HG02678 (cell line): ENCODE measurements at regions not wholly inside any gene's neighbourhood (a gene's known extent, or its start where the extent isn't known, plus 50 kb on each side); places are given as distances from the start of the nearest gene placed in this dataset.
"Not testable (repeated sequence)": the region's sequence is repeated elsewhere in the genome, so short reads cannot be mapped to it uniquely, and the experiment has no call there.

Experiments
- ATAC-seq: cut with Tn5 transposase; IDR thresholded peaks from one replicate; pipeline ENCODE4 v1.9.1; 2021; ENCODE audit warnings: mild to moderate bottlenecking, moderate library complexity; ENCODE audit not compliant: unreplicated experiment

DNA sequence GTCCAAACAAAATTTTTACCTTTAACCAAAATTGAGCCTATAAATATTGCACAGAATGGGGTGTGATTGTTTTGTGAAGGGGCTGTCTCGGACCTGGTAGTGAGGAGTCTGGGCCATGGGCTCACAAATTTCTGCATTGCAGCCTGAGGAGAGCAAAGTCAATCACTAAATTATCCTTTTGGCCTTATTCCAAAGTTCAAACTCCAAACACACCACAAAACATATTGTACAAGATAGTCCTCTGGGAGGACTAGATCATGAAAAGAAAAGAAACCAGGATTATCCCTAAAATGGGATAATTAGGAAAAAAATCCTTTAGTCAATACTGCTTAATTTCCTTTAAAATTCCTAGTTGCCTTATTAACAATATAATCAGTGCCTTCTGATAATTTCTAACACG, 115.5 kb downstream of the BUB3 start:
- no peak for ATAC-seq

DNA sequence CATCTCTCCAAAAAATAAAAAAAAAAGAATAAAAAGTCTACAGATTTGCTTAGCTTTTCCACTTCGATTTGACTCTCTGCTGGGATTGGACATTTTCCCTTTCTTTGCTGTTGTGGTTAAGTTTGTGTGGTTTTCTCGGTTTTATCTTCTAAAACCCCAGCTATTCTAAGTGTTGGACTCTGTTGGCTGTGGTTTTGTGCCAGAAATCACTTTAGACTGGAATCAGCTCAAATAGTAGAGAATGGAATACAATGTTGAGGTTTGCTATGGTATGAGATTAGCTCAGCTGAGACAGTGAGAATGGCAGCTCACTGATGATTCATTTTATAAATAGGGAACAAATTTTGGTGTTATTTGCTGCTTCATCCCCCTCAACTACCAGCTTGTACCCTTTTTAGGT, 116.0 kb downstream of the BUB3 start:
- no peak for ATAC-seq

DNA sequence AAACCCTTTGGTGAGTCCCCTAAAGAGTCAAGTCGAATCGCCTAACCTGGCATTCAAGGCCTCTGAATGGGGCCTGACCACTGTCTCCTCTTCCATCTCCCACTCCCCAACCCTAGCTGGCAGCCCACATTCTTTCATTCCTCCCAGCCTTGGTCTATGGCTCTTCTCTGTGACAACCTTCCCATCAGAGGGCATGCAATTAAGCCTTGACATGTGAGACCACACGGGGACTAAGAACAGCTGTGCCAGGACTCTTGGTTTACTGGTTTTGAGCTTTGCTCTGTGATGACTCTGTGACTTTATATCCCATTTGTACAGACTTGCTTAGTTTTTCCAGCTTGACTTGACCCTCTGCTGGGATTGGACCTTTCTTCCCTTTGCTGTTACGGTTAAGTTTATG, 116.6 kb downstream of the BUB3 start:
- no peak for ATAC-seq

DNA sequence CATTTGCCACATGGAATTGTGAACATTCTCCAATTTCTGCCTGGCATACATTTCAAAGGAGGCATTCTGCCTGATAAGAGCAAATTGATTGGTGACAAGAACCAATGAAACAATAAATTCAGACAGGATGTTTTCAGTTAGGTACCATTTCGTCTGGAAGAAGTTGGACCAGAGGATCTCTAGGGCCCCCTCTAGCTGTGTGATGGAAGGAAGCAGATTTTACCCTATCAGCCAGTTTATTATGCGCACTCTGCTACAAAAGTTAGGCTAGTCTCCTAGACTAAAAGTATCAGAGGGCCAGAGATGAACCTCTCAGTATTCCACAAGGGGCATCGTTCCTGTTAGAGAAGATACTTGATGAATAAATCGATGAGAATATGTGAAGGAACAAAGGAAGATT, 118.0 kb downstream of the BUB3 start:
- ATAC-seq, result no peak

DNA sequence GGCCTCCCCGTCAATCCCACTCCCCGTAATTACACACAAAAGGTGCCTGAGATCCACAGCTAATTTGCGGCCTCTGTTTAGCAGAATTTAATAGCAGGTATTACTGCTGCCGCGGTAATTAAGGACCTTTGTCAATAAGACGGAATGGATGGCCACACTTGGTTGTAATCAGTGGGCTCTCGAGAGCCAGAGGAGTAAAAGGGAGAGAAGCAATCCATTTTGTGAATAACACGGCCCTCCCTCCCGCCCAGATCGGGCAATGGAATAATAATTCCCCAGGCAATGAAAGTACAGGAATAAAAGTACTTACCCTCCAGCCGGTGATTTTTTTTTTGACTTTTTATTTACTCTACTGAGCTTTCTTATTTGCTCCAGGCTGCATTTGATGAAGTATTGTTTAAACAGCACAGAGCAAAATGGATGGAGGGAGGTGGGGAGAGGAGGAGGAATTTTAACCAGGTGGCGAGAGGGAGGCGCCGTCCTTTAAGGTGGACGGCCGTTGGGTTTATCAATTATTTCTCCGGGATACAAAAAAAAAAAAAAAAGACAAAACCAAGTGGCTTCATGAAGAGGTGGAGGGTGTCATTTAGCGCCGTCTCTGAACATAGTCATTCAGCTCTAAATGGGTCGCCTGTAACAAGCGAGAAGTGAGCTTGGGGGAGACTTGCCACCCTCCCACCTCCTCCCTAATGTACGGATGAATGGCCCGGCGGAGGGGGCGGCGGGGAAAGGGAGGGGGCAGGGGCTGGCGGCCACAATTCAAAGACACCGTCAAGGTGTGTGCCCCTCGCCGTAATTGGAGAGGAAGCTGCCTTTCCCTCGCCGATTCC, 120.3 kb downstream of the BUB3 start:
- ATAC-seq, result no peak

DNA sequence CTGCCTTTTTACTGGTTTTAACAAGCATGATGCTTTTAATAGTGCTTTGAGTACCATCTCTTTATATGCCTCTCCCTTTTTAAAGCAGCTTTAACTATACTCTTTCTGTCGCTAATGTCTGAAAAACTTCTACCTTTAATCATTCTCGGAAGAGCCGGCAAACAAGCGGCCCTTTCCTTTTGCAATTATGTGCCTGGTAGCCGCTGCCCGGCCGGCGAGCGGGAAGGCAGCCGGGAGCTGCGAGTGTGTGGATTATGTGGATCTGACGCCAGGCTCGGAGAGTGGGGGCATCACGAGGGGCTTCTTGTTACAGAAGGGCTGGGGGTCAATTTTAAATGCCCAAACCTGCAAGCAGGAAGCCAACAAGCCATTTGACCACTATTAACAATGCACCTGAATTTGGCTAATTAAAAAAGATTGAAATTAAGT, 120.9 kb downstream of the BUB3 start:
- ATAC-seq, result no peak

DNA sequence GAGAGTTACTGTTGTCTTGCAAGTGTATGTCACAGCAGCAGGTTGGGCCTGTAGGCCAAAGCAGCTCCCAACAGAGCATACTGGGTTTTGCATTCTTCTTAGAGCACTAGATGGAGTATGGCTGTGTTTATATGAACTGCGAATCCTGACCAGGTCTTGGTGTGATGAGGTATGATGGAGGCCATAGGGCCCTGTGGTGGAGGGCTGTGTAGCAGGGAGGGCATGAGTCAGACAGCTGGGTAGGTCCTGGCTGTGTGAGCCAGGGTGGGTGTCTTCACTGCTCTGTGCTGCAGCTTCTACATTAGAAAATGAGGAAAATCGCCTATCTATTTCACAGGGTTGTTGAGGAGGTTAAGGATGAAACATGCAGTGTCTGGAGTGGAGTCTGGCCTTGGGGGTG, 124.2 kb downstream of the BUB3 start:
- ATAC-seq, result no peak

DNA sequence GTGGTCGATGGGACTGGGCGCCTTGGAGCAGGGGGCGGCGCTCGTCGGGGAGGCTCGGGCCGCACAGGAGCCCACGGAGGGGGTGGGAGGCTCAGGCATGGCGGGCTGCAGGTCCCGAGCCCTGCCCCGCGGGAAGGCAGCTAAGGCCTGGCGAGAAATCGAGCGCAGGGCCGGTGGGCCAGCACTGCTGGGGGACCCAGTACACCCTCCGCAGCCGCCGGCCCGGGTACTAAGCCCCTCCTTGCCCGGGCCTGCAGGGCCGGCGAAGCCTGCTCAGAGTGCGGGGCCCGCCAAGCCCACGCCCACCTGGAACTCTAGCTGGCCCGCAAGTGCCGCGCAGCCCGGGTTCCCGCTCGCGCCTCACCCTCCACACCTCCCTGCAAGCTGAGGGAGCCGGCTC, 129.2 kb downstream of the BUB3 start:
- ATAC-seq, result not testable (repeated sequence)

DNA sequence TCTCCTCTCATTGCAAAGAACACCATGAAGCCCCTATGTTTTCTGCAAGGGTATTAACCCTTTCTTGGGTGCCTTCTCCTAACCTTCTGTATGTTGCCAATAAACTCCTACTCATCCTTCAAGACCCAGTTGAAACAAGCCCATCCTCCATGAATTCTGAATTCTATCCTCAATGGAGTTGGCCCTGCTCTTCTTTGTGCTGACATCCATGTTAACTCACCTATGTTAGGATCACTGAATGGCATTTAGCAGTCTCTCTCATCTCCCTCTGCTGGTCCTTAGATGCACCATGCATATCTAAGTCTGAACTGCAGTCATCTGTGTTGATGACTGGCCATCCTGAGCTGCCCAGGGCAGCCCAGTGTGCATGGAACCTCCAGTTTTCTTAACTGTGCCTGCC, 129.8 kb downstream of the BUB3 start:
- no peak for ATAC-seq

DNA sequence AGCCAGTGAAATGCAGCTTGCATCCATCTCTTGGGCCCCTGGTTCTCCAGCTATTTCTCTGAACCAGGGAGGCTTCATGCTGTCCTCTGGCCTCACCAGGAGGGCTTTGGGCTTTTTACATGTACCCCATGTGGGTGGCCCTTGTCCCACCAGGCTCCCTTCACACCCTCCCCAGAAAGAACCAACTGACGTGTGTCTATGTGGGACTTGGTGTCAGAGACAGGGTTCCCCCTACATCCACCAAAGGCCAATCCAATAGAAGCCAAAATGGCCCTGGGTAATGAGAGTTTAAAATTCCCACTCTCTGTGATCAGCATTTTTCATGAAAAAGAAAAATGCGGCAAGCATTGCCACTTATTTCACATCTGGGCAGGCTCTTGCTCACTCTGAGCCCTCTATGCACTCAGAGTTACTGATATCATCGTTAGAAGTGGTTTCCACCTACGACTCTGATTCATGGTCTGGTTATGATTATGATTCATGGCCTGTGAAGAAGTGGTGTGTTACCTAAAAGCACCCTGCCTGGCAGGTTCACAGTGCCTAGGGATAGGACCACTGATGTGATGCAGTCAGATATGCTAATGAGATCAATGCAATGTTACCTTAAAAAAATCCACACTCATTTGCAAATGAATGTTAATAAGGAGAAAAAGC, 133.5 kb downstream of the BUB3 start:
- no peak for ATAC-seq

DNA sequence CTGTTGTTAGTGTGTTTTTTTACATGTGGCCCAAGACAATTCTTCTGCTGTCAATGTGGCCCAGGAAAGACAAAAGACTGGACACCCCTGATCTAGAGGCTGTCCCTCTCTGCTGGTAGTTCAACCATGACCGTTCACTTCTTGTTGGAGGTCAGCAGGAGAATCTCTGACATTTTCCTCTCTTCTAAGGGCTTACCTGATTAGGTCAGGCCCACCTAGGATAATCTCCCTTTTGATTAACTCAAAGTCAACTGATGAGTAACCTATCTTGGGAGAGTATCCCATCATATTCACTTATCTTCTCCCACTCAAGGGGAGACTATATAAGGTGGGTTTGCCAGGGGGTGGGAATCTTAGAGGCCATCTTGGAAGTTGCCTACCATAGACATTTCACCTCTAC, 135.2 kb downstream of the BUB3 start:
- no peak for ATAC-seq

DNA sequence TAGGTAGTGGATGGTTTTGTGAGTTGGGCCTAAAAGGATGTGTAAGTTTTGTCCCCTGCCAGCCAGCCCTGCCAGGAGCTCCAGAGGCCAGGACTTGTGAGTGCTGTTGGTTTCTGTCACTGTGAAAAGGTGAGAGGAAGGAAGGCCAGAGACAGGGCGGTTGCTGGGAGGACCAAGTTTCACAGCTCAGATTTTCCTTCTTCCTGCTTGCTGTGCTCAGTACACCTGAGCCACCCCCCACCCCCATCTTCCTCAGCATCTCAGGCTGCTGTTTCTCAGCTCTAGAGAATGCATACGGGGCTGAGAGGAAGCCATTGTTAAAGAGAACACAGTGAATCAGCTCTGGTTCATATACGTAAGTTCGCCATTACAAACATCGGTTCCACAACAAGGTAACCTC, 139.9 kb downstream of the BUB3 start:
- ATAC-seq, result no peak

DNA sequence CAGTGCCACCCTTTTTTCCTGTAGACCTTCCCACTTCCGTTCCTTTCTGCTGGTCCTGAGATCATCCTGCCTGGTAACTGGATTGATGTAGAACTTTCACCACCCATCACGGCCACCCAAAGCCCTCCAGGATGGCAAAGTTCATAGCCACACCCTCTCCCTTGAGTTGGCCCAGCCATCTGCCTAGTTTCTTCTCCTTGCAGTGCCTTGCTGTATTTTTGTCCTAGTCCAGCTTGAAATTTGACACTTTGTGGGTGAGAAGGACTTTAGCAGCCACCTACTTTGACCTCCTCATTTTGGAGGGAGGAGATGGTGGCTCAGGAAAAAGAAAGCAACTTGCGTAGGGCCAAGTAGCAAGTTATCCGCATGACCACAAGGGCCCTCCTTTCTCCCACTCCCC, 140.7 kb downstream of the BUB3 start:
- ATAC-seq, result no peak

DNA sequence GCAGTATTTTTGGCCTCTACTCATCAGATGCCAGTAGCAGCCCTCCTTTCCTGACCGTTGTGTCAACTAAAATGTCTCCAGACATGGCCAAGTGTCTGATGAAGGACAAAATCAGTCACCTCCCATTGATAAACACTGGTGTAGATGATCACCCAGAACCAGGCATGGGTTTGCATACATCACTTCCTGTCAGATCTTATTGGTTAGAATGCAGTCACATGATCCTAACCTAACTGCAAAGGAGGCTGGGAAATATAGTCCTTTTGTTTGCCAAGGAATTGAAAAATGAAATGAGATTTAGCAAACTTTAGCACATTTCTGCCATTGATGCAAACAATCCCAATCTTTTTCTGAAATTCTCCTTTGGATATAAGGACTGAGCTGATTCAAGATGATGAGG, 141.4 kb downstream of the BUB3 start:
- no peak for ATAC-seq

DNA sequence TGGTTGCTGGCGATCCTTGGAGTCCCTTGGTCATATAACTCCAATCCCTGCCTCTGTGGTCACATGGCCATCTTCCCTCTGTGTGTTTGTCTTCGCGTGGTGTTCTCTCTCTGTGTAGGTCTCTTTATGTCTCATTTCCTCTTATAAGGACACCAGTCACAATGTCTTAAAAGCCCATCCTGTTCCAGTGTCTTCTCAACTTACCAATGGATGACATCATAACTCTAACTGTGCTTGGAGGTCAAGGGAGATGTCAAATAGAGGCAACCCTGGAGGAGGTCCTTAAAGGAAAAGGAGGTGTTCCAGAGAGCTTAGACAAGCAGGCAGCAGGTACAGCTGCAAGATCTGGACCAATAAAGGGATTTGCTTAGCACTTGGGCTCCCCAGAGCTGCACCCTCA, 143.0 kb downstream of the BUB3 start:
- ATAC-seq, result no peak

DNA sequence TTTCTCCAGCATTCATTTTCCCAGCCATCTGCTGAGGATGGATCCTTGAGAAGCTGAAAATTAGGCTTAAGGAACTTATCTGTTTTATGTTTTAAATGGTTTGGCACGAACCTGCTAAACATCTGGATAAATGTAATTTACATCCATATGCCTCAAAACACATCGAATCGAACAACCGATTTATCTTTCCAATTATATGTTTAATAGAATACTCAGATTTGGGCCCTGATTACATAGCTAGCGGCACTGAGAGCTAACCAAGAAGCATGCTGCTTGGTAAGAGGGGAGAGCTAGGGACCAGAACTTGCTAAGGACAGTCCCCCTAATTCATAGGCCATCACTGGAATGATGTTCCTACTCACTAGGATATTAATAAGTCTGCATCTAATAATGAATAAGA, 144.4 kb downstream of the BUB3 start:
- no peak for ATAC-seq

DNA sequence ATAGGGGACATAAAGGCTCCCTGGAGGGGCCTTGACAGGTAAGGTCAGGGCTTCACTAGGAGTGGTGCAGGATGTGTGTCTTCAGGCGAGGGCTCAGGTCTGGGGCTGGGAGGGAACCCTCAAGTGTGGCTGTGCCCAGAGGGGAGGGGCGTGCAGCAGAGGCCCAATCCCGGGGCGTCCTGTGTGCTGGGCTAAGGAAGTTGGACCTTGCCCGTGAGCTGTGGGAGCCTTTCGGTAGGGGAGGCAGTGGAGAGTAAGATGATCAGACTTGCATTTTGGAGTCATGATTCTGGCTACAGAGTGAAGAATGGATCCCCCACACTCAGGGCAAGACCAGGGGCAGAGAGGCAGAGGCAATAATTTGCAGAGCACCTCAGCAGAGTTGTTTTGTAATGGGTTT, 145.4 kb downstream of the BUB3 start:
- ATAC-seq, result no peak

DNA sequence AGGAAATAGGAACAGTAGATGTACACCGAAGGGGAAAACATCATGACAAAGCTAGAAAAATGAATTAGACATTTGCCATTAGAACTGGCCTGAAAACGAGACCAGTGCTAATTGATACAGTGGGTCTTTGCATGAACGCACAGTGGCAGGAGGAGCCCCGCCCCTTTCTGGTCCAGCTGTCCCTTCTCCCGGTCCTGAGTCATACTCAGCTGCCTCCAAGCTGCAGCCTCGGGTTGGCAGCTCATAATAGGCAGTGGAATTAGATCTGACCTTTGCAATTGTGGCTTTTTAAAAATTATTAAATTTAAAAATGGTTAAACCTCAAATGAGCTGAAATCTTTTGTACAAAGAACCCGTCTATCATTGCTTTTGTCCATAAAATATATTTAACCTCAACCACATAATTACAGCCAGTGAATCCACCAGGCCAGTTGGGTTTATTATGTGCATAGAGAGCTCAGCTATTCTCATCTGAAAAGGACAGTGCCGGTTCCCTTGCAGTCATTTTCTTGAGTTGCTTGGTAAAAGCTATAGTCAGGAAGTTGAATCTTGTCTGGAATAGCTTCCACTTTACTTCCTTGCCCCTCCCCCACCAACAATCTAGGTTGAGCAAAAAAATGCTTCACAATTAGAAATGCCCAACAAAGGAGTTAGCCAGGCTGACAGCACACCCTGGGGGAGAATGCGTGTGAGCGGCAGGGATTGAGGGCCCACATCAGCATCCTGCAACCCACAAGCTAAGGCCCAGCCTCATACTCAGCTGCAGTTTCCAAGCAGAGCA, 147.1 kb downstream of the BUB3 start:
- no peak for ATAC-seq

DNA sequence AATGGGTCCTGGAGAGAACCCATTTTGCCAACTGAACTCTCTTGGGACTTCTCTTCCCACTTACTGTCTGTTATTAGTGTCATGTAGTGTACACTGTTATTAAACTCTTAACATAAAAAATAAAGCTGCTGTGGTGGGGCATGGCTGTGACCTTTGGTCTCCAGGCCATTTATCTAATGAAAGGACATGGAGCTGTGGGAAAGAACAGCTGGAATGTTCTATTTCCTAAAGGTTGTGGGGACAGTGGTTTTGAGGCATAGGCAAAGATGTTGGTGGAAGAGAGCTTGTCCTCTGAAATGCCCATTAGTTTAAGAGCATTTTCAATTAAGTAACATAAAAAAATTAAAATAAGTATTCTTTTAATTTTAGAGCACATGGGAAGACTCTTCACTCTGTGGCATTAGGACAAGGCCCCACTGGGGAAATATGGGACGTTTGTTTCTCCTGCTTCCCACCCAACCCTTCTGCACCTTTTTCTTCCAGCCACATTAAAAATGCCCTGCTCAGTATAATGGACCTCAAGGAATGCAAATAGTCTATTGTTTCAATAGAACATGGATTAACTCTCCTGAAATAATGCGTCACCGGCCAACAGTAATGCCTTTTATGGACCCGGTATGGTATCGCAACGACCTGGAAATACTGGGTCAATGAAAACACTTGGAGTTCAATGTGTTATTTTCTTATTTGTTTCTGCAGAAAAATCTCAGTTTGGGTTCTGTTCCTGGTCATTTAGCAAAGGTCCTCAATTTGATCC, 149.6 kb downstream of the BUB3 start:
- no peak for ATAC-seq

DNA sequence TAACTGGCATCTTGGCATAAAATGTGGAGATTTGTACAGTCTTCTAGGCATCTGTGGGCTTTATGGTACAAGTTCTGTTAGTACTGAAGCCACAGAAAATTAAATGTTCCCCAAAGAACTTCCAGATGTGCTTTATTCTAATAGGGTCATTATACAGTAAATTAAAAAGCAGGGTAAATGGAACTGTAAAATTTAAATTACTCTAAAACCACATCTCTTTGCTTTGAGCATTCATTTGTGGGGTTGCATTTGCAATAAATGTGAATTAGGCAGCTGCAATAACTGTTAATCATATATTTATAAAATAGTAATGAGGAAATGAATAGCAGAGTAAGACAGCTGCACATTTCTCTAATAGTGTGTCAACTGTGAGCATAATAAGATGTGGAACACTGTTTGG, 151.5 kb downstream of the BUB3 start:
- no peak for ATAC-seq

DNA sequence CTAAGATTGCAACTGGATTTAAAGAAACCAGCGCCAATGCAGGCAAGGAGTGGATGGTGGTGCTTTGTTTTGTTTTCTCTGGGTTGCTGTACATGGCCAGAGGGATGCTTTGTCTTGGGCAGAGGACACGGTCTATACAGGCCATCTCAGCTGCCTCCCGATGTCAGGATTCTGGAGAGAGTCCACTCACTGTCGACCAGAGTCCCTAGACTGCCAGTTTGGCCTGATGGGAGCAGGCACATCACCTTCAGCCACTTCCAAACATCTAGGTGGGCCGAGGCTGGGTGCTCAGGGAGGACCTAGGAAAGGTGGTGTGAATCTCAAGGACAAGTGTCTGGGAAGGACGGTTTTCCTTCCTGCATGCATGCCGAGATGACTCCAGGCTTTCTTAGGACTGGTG, 152.1 kb downstream of the BUB3 start:
- ATAC-seq, result no peak
